ENCODE measurements at regions not wholly inside any gene's neighbourhood (a gene's known extent, or its start where the extent isn't known, plus 50 kb on each side); places are given as distances from the start of the nearest gene placed in this dataset.

DNA sequence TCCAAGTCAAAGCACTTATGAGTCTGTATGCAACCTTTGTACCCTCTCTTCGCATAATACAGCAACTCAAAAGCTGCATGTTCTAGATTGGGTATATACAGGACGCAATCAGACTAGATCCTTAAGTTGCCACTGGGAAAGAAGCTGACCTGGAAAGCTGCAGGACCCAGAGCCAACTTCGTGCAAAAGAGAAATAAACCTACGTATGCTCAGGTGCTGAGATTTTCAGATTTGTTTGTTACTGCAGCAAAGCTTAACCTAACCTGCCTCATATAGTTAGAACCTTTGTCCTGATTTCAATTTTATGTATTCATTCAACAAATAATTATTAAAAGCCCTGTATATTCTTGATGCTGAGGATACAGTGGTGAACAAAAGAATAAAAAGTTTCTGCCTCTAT lies 139.7 kb downstream of the SLC30A10 start:
- H4K20me1 ChIP-seq (ENCODE audit: insufficient read depth, low read length): no peaks in the 10 kb centered on the region
- H2AK9ac ChIP-seq (replicated peaks; ENCODE audit: low read depth, low read length, poor library complexity): no peak overlapping the region
- POLR2A ChIA-PET (ENCODE audit: unreplicated experiment): no interaction called here
- WGBS, 2 experiments (ENCODE audit: extremely low coverage in 2 of 2, insufficient read length in 1 of 2): no CpG with 5 or more reads among the region's 4 CpGs
- H2AFZ ChIP-seq (replicated peaks; ENCODE audit: low read length, poor library complexity): no peak overlapping the region
- no peak overlapping the region for H3K27ac ChIP-seq (ENCODE audit: insufficient read depth, low read length)
- H3K23ac ChIP-seq (ENCODE audit: low read depth, low read length): no peak overlapping the region
- no peak overlapping the region for H2AK5ac ChIP-seq (ENCODE audit: low read depth, low read length)
- no peak overlapping the region for H3K9ac ChIP-seq (ENCODE audit: low read depth, low read length)
- peaks cover 9% of the 10 kb centered on the region for H3K4me1 ChIP-seq (ENCODE audit: control insufficient read depth, insufficient read depth, low read length)
- H2BK120ac ChIP-seq (ENCODE audit: low read depth, low read length): no peak overlapping the region
- H3K4ac ChIP-seq (ENCODE audit: low read depth, low read length): no peak overlapping the region
- no peak overlapping the region for H2BK5ac ChIP-seq (ENCODE audit: low read depth, low read length, poor library complexity, severe bottlenecking)
- in situ Hi-C loops (cut with MboI; ENCODE audit: low sequenced_read_pairs): no loop called here
- BruUV-seq (replicated peaks): no TSS peak
- H3K14ac ChIP-seq (replicated peaks; ENCODE audit: low read depth, low read length): no peak overlapping the region
- intact Hi-C loops (cut with micrococcal nuclease): no loop called here
- ATAC-seq (ENCODE audit: low read depth): no peak
- CTCF ChIA-PET: no interaction called here
- no peaks in the 10 kb centered on the region for H3K9me3 ChIP-seq (ENCODE audit: control insufficient read depth, insufficient read depth, low read length)
- H3K56ac ChIP-seq (ENCODE audit: extremely low read depth, insufficient read depth, low read length): no peak overlapping the region
- no peak overlapping the region for H3K4me3 ChIP-seq (ENCODE audit: insufficient read depth, low read depth, low read length)
- no peaks in the 10 kb centered on the region for H3K36me3 ChIP-seq (ENCODE audit: control insufficient read depth, insufficient read depth, low read length)
- no peaks in the 10 kb centered on the region for H3K79me1 ChIP-seq (ENCODE audit: low read depth in 1 of 2, low read length in 2 of 2)
- H2BK15ac ChIP-seq (ENCODE audit: low read depth, low read length): no peak overlapping the region
- no peak for DNase-seq
- no peaks in the 10 kb centered on the region; the same call in 1 of the 2 replicates for H3K9me1 ChIP-seq (ENCODE audit: insufficient read depth, low read length)
- no peak overlapping the region for H4K8ac ChIP-seq (ENCODE audit: low read depth in 2 of 2, low read length in 2 of 2)
- H3K18ac ChIP-seq (ENCODE audit: low read depth, low read length): no peak overlapping the region
- H4K91ac ChIP-seq (ENCODE audit: insufficient read depth, low read depth, low read length): no peak overlapping the region
- no peak overlapping the region for H3K4me2 ChIP-seq (ENCODE audit: low read depth, low read length)
- no peak for TF ChIP-seq MXI1 (IDR thresholded peaks at IDR 0.05; ENCODE audit: borderline replicate concordance, low read depth, low read length)
- TF ChIP-seq RCOR1 (IDR thresholded peaks at IDR 0.05; ENCODE audit: insufficient replicate concordance, low read length): no peak
- TF ChIP-seq, protein P1, sequence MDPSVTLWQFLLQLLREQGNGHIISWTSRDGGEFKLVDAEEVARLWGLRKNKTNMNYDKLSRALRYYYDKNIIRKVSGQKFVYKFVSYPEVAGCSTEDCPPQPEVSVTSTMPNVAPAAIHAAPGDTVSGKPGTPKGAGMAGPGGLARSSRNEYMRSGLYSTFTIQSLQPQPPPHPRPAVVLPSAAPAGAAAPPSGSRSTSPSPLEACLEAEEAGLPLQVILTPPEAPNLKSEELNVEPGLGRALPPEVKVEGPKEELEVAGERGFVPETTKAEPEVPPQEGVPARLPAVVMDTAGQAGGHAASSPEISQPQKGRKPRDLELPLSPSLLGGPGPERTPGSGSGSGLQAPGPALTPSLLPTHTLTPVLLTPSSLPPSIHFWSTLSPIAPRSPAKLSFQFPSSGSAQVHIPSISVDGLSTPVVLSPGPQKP (IDR thresholded peaks at IDR 0.05; ENCODE audit: borderline replicate concordance, low read depth, low read length): no peak
- TF ChIP-seq BHLHE40 (IDR thresholded peaks at IDR 0.05; ENCODE audit: low read depth, low read length): no peak
- TF ChIP-seq POLR2A (IDR thresholded peaks at IDR 0.05; ENCODE audit: low read depth, low read length): no peak
- no peak for TF ChIP-seq RAD21 (IDR thresholded peaks at IDR 0.05; ENCODE audit: low read length)
- no peak for TF ChIP-seq MAZ (IDR thresholded peaks at IDR 0.05; ENCODE audit: borderline replicate concordance, low read depth, low read length)
- TF ChIP-seq, protein P2, sequence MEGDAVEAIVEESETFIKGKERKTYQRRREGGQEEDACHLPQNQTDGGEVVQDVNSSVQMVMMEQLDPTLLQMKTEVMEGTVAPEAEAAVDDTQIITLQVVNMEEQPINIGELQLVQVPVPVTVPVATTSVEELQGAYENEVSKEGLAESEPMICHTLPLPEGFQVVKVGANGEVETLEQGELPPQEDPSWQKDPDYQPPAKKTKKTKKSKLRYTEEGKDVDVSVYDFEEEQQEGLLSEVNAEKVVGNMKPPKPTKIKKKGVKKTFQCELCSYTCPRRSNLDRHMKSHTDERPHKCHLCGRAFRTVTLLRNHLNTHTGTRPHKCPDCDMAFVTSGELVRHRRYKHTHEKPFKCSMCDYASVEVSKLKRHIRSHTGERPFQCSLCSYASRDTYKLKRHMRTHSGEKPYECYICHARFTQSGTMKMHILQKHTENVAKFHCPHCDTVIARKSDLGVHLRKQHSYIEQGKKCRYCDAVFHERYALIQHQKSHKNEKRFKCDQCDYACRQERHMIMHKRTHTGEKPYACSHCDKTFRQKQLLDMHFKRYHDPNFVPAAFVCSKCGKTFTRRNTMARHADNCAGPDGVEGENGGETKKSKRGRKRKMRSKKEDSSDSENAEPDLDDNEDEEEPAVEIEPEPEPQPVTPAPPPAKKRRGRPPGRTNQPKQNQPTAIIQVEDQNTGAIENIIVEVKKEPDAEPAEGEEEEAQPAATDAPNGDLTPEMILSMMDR (conservative IDR thresholded peaks at IDR 0.05; ENCODE audit: low read depth, low read length): no peak
- TF ChIP-seq MAFK (IDR thresholded peaks at IDR 0.05; ENCODE audit: low read depth, low read length): no peak
- TF ChIP-seq SMC3 (IDR thresholded peaks at IDR 0.05; ENCODE audit: low read depth, low read length): no peak
- TF ChIP-seq, protein P3, sequence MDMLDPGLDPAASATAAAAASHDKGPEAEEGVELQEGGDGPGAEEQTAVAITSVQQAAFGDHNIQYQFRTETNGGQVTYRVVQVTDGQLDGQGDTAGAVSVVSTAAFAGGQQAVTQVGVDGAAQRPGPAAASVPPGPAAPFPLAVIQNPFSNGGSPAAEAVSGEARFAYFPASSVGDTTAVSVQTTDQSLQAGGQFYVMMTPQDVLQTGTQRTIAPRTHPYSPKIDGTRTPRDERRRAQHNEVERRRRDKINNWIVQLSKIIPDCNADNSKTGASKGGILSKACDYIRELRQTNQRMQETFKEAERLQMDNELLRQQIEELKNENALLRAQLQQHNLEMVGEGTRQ (IDR thresholded peaks at IDR 0.05; ENCODE audit: low read depth, low read length): no peak
- no peak for TF ChIP-seq FOS (IDR thresholded peaks at IDR 0.05; ENCODE audit: low read depth, low read length)
- no peak for TF ChIP-seq RFX5 (IDR thresholded peaks at IDR 0.05; ENCODE audit: low read depth, low read length)
- no peak for TF ChIP-seq CHD1 (IDR thresholded peaks at IDR 0.05; ENCODE audit: low read depth, low read length)
- TF ChIP-seq CEBPB (IDR thresholded peaks at IDR 0.05; ENCODE audit: low read depth, low read length): no peak
- no peak for TF ChIP-seq NFE2L2 (IDR thresholded peaks at IDR 0.05; ENCODE audit: low read depth, low read length)
- H2BK20ac ChIP-seq (ENCODE audit: low read depth, low read length): no peak overlapping the region
- dilution Hi-C loops (cut with HindIII; ENCODE audit: low sequenced_read_pairs, unreplicated experiment): no loop called here
- H3K27me3 ChIP-seq (ENCODE audit: control insufficient read depth, insufficient read depth, low read length): no peaks in the 10 kb centered on the region
- H4K5ac ChIP-seq (ENCODE audit: low read depth, low read length): no peak overlapping the region
